Esophagus squamous epithelium (tissue), 5 donors: ENCODE measurements at regions not wholly inside any gene's neighbourhood (a gene's known extent, or its start where the extent isn't known, plus 50 kb on each side); places are given as distances from the start of the nearest gene placed in this dataset.

ENCODE experiments used
- DNase-seq: peaks from one replicate; lab custom pipeline; 2025; lab: John Stamatoyannopoulos, UW
- H3K27ac ChIP-seq, 4 donors: fragments of 200-600 bp; sonication (generic); one replicate each; pipeline ENCODE4 v1.5.1; 2016 to 2019; ENCODE audit warnings: mild to moderate bottlenecking in 1 of 4
- H3K27me3 ChIP-seq, 4 donors: fragments of 200-600 bp; sonication (generic); 1 replicate in 3 of 4; 2 replicates in 1 of 4; pipeline versions ENCODE4 v1.5.1 to v1.6.0; 2017 to 2021; ENCODE audit warnings: antibody characterized with exemption in 1 of 4
- H3K36me3 ChIP-seq, 3 donors: fragments of 200-600 bp; sonication (generic); one replicate each; pipeline ENCODE4 v1.5.1; 2016 to 2019
- H3K4me1 ChIP-seq, 3 donors: fragments of 200-600 bp; sonication (generic); one replicate each; pipeline ENCODE4 v1.5.1; 2017 to 2019
- H3K4me3 ChIP-seq, 4 donors: fragments of 200-600 bp; sonication (generic); 1 replicate in 3 of 4; 2 replicates in 1 of 4; pipeline ENCODE4 v1.5.1; 2016 to 2019; ENCODE audit warnings: mild to moderate bottlenecking in 2 of 4, moderate library complexity in 1 of 4
- H3K9me3 ChIP-seq, 3 donors: fragments of 200-600 bp; sonication (generic); one replicate each; pipeline ENCODE4 v1.5.1; 2016 to 2019
- CTCF ChIP-seq, 6 experiments: fragments of 450-650 bp in 4 of 6; fragments of 200-600 bp in 2 of 6; sonication (generic) in 2 of 6; IDR thresholded peaks; one replicate each; pipeline ENCODE4 v1.5.1; 2016 to 2019; ENCODE audit warnings: antibody characterized with exemption in 6 of 6, mild to moderate bottlenecking in 4 of 6, moderate library complexity in 4 of 6
- POLR2A ChIP-seq, 4 donors: fragments of 450-650 bp; IDR thresholded peaks; one replicate each; pipeline ENCODE4 v1.6.1; 2017; ENCODE audit warnings: antibody characterized with exemption in 4 of 4, mild to moderate bottlenecking in 4 of 4, moderate library complexity in 3 of 4
- WGBS, 2 donors: methylation state at CpG; one replicate each; pipeline ENCODE4 v1.1.5; 2018; 5-methylcytosine and 5-hydroxymethylcytosine counted together
- intact Hi-C: fragments of 100-400 bp; cut with DNase I; formaldehyde crosslinking; loops from one replicate; pipeline ENCODE4 v1.15.0; 2022
- donor health status: DM: yes; HTN: yes; CAD: no.

GRCh38 chr5:166353580-166353979 is 1937.9 kb upstream of the WWC1 start:
- WGBS, 2 donors, result 67 to 74% methylated on average over 2 of the region's 2 CpGs
- H3K4me3 ChIP-seq, result no peak overlapping the region
- no peaks in the 10 kb centered on the region for H3K9me3 ChIP-seq
- H3K4me1 ChIP-seq, result no peaks in the 10 kb centered on the region
- H3K27ac ChIP-seq, result no peak overlapping the region
- intact Hi-C loops, result no loop called here
- no peak for TF ChIP-seq POLR2A (IDR thresholded peaks at IDR 0.05)
- H3K36me3 ChIP-seq, result no peaks in the 10 kb centered on the region
- no peaks in the 10 kb centered on the region for H3K27me3 ChIP-seq
- no peak for DNase-seq

GRCh38 chr5:166354332-166354731 is 1937.1 kb upstream of the WWC1 start:
- WGBS, 2 donors, result 81 to 82% methylated on average over 1 of the region's 1 CpG
- no peak for DNase-seq
- intact Hi-C loops, result no loop called here
- Histone ChIP-seq H3K4me3 (no peak overlapping the region), H3K27ac (no peak overlapping the region), H3K36me3 (no peaks in the 10 kb centered on the region), H3K9me3 (no peaks in the 10 kb centered on the region), H3K4me1 (no peaks in the 10 kb centered on the region), H3K27me3 (no peaks in the 10 kb centered on the region)
- TF ChIP-seq CTCF (IDR thresholded peaks at IDR 0.05) (no peak), POLR2A (IDR thresholded peaks at IDR 0.05) (no peak)

GRCh38 chr5:166356096-166356495 is 1935.3 kb upstream of the WWC1 start:
- intact Hi-C loops, result no loop called here
- no peak for TF ChIP-seq CTCF (IDR thresholded peaks at IDR 0.05)
- TF ChIP-seq POLR2A (IDR thresholded peaks at IDR 0.05), result no peak
- Histone ChIP-seq H3K4me1 (no peaks in the 10 kb centered on the region), H3K9me3 (no peaks in the 10 kb centered on the region), H3K36me3 (no peaks in the 10 kb centered on the region), H3K27me3 (no peaks in the 10 kb centered on the region), H3K27ac (no peak overlapping the region), H3K4me3 (no peak overlapping the region)
- WGBS, 2 donors, result 79 to 81% methylated on average over 5 of the region's 5 CpGs
- DNase-seq, result no peak

- no peak for DNase-seq
- WGBS, 2 donors, result 53 to 61% methylated on average over 4 of the region's 4 CpGs
- H3K9me3 ChIP-seq, result no peaks in the 10 kb centered on the region
- H3K36me3 ChIP-seq, result no peaks in the 10 kb centered on the region
- H3K4me3 ChIP-seq, result no peak overlapping the region
- H3K27me3 ChIP-seq, result no peaks in the 10 kb centered on the region
- TF ChIP-seq CTCF (IDR thresholded peaks at IDR 0.05) (no peak), POLR2A (IDR thresholded peaks at IDR 0.05) (no peak)
- intact Hi-C loops, result no loop called here
- H3K4me1 ChIP-seq, result no peaks in the 10 kb centered on the region
- H3K27ac ChIP-seq, result no peak overlapping the region
Observed at GRCh38 chr5:166358127-166358830, 1933.2 kb upstream of the WWC1 start.

GRCh38 chr5:166363087-166363760 is 1928.2 kb upstream of the WWC1 start:
- no peaks in the 10 kb centered on the region for H3K9me3 ChIP-seq
- TF ChIP-seq CTCF (IDR thresholded peaks at IDR 0.05) (no peak), POLR2A (IDR thresholded peaks at IDR 0.05) (no peak)
- 24 to 26% methylated on average over 6 of the region's 6 CpGs for WGBS, 2 donors
- intact Hi-C loops, result no loop called here
- H3K36me3 ChIP-seq, result no peaks in the 10 kb centered on the region
- H3K4me3 ChIP-seq, result no peak overlapping the region
- H3K27me3 ChIP-seq, result no peaks in the 10 kb centered on the region
- H3K27ac ChIP-seq, result no peak overlapping the region
- no peaks in the 10 kb centered on the region for H3K4me1 ChIP-seq
- no peak for DNase-seq
